ENCODE measurements at regions not wholly inside any gene's neighbourhood (a gene's known extent, or its start where the extent isn't known, plus 50 kb on each side); places are given as distances from the start of the nearest gene placed in this dataset.

DNA sequence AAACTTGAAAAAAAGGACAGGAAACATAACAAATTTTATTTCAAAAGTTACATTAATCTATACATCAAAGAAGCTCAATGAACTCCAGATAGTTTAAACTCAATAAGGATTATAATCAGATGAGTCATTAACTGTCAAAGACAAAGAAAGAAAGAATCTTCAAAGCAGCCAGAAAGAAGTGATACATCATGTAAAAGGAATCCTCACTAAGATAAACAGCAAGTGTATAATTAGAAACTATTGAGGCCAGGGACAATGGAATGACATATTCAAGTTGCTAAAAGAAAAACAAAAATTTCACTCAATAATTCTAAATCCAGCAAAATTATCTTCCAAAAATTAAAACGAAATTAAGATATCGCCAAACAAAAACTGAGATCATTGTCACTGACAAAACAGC lies 161.6 kb upstream of the NWD2 start:
- TF ChIP-seq, protein P1, sequence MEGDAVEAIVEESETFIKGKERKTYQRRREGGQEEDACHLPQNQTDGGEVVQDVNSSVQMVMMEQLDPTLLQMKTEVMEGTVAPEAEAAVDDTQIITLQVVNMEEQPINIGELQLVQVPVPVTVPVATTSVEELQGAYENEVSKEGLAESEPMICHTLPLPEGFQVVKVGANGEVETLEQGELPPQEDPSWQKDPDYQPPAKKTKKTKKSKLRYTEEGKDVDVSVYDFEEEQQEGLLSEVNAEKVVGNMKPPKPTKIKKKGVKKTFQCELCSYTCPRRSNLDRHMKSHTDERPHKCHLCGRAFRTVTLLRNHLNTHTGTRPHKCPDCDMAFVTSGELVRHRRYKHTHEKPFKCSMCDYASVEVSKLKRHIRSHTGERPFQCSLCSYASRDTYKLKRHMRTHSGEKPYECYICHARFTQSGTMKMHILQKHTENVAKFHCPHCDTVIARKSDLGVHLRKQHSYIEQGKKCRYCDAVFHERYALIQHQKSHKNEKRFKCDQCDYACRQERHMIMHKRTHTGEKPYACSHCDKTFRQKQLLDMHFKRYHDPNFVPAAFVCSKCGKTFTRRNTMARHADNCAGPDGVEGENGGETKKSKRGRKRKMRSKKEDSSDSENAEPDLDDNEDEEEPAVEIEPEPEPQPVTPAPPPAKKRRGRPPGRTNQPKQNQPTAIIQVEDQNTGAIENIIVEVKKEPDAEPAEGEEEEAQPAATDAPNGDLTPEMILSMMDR (IDR thresholded peaks at IDR 0.05), result no peak
- TF ChIP-seq EZH2 (IDR thresholded peaks at IDR 0.05; ENCODE audit: borderline replicate concordance, insufficient read depth, low read depth, low read length, poor library complexity, severe bottlenecking), result no peak

Measured in B cell (primary cell).